HK-2 (cell line): ENCODE measurements at regions not wholly inside any gene's neighbourhood (a gene's known extent, or its start where the extent isn't known, plus 50 kb on each side); places are given as distances from the start of the nearest gene placed in this dataset.
"Not testable (repeated sequence)": the region's sequence is repeated elsewhere in the genome, so short reads cannot be mapped to it uniquely, and the experiment has no call there.

ENCODE experiments used
- DNase-seq: peaks from one replicate; pipeline ENCODE4 v3.0.0-alpha.2; 2018; ENCODE audit not compliant: unreplicated experiment

- no peak for DNase-seq
These were observed 222.4 kb downstream of the ANTXR2 start for GRCh38 chr4:79850626-79851025.

DNA sequence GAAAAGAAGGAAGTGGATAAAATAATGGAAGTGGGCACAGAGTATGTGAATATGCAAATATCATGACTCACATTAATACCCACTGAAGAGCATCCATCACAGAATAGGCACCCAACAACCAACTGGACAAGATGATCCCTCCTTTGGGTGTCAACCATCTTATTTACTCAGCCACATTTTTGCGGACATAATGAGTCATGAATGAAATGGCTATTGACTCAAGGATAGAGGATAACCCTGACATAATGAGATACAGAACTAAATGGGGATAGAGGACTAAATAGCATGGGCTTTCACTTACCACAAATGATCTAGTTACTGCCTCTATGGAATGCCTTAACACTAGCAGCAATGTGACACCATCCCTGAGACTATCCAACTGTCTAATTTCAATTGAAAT, 224.7 kb downstream of the ANTXR2 start:
- DNase-seq = no peak

- no peak for DNase-seq
These were observed 225.6 kb downstream of the ANTXR2 start for GRCh38 chr4:79847411-79847810.

GRCh38 chr4:79842162-79842561, 230.9 kb downstream of the ANTXR2 start:
- DNase-seq = no peak

DNA sequence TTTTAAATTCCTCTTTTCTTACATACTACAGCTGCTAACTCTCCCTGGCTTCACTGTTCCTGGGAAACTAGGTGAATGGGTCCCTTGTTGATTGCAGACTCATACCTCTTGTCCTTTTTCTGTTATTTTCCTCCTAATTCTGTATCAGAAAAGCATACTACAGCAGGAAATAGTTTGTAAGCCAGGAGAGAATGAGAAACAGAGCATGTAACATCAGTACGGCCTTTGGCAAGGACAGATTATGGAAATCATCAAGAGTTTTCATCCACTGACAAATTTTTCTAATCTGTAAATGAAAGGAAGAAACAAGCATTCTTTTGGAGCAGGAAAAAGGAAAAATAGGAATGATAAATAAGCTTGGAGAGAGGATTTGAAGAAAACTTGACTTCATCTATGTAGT, 239.2 kb downstream of the ANTXR2 start:
- no peak for DNase-seq

- DNase-seq = no peak
These were observed 241.1 kb downstream of the ANTXR2 start for GRCh38 chr4:79831701-79832514.

DNA sequence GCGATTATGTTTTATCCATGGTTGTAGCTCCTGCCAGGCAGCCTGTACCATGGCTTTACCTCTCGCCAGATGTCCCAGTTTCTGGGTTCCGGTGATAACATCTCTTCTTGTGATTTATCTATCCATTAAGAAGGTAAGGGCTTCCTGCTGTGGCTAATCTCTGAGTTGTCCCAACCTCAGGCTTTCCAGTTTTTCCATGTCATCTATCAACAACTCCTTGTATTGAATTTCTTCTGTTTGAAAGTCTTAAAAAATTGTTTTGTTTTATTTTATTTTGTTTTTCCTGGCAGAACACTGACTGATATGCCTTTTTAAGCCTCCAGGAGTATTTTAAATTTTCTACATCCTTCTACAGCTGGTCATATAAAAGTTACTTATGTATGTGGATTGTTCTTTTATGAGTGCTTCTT, 241.9 kb downstream of the ANTXR2 start:
- DNase-seq = no peak

DNA sequence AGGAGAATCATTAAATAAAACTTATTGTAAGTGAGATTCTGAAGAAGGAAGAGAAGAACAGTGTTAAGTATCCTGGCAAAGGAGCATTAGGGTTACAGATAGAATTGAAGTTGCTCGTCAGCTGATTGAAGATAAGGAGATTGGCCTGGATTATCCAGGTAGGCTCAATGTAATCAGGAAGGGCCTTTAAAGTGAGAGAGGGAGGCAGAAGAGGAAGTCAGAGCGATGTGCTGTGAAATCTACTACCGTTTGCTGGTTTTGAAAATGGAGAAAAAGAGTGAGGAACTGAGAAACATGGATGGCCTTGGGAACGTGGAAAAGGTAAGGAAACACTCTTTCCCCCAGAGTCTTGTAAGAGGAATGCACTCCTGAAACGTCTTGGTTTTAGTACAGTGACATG, 245.7 kb downstream of the ANTXR2 start:
- DNase-seq = no peak

GRCh38 chr4:79823148-79823763, 249.8 kb downstream of the ANTXR2 start:
- no peak for DNase-seq

DNA sequence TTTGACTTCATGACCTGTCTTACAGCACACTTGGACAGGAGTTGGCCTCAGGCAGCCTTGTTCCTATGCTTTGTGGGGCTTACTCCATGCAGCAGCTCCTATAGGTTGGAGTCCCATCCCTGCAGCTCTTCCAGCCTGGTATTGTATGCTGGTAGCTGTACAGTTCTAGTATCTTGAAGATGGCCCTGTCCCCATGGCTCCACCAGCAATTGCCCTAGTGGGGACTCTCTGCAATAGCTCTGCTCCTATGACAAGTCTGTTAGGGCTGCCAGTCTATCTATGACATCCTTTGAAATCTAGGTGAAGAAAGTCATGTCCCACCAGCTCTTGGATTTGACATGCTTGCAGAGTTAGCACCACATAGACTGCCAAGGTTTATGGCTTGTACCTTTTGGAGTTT, 252.6 kb downstream of the ANTXR2 start:
- DNase-seq = no peak

- not testable (repeated sequence) for DNase-seq
These were observed 265.1 kb downstream of the ANTXR2 start for GRCh38 chr4:79807933-79808332.

- no peak for DNase-seq
These were observed 275.0 kb downstream of the ANTXR2 start for GRCh38 chr4:79798047-79798446.

DNA sequence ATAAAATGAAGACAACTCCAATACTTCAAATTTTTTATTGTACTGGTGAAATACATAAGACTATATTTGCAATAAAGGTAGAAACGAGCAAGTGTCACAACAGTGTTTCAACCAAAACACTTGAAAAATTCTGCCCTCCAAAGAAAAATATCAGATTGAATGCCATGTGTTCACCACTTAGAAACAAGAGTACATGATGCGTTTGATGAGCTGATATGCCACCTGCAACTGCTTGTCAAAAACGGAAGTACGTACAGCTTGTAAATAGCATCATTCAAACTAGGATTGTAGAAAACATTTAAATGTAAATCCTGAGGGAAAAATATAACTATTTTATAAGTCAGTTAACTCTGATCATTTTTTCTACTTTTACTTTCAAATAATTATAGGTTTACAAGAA, 276.1 kb downstream of the ANTXR2 start:
- DNase-seq = no peak

DNA sequence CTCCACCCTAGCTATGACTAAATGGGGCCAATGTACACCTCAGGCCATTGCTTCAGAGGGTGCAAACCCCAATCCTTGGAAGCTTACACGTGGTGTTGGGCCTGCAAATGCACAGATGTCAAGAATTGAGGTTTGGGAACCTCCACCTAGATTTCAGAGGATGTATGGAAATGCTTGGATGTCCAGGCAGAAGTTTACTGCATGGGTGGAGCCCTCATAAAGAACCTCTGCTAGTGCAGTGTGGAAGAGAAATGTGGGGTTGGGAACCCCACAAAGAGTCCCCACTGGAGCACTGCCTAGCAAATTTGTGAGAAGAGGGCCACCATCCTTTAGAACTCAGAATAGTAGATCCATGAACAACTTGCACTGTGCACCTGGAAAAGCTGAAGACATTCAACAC, 284.1 kb downstream of the ANTXR2 start:
- no peak for DNase-seq

DNA sequence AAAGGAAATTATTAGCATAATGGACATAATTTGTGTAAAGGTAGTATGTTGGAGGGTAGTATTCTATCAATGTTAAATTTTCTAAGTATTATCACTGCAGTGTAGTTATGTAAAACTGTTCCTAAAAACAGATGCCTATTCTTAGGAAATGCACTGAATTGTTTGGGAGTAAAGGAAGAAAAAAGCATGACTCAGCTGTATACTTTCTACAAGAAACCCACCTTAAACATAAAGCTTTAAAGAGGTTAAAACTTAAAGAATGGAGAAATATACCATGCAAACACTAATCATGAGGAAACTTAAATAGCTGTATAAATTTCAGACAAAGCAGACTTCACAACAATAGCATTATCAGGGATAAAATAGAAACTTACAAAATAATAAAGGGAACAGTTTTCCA, 292.9 kb downstream of the ANTXR2 start:
- DNase-seq = no peak

GRCh38 chr4:79772510-79772909, 300.5 kb downstream of the ANTXR2 start:
- DNase-seq = no peak

- no peak for DNase-seq
These were observed 308.9 kb downstream of the ANTXR2 start for GRCh38 chr4:79764120-79764519.

DNA sequence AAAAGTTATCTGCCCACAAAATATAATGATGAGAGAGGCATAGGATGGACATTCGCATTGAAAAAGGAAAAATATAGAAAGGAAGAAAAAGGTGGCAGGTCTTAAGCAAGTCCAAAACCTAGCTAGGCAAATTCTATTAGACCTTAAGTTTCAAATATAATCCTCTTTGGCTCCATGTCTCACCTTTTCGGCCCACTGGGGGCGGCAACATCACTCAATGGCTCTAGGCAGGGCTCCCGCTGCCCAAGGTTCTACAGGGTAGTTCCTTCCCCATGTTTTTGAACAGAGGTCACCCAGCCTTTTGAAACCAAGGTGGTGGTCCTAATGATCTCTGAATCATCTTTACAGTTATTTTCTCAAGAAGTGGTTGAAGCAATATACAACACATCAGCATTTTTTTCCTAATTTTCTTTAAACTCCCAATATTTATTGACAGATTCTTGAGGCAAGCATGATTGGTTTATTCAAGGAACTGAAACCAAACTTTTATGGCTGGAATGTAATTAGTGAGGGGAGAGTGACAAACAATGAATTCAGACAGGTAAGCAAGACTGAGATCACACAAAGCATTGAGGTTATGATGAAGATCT, 309.4 kb downstream of the ANTXR2 start:
- no peak for DNase-seq

GRCh38 chr4:79759793-79760192, 313.2 kb downstream of the ANTXR2 start:
- DNase-seq = no peak

- DNase-seq = no peak
These were observed 315.4 kb downstream of the ANTXR2 start for GRCh38 chr4:79757600-79757999.

DNA sequence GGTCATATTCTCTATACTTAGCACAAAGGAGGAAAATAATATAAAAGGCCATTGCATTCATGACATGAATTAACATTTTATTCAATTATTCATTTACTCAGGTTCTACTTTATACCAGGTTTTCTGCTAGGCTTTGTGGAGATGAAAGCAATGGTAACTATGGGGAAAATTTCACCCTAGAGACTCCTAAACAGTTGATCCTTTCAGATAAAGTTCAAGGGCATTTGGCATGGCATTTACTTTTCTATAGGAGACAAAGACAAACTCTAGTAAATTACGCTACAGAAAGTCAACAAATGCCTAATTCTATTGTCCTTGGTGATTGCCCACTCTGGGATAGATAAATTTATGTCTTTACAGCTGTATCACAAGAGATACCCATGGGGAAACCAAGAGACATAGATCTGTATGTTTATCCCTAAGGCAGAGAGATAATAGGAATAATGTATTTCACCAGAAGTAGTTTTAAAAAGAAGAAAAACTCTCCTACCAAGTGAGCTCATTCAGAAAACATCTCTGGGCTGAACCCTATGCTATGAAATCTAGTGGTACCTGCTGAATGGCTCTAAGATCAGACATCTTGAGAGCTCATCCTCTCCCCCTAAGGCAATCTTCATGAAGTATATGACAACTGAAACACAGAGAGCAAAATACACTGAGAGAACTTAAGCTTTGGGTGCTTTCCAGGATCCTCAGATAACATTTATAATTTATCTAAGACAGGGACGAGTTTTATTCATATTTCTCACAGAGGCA, 316.7 kb downstream of the ANTXR2 start:
- no peak for DNase-seq

DNA sequence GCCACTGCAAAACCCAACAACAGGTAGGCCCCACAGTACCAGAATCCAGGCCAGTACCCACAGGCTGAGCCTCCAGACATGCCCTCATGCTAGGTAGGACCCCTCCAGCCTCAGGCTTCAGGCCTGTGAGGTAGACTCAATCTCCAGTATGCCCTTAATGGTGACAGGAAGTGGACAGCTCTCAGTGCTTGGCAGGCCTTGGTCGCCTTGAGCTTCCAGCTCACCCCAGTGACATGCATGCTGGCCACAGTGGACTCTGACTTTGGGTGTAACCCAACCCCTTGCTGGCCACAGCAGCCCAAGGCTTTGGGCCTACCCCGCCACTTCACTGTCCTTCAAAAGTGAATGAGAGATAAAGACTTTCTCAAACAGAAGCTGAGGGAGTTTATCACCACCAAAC, 324.2 kb downstream of the ANTXR2 start:
- no peak for DNase-seq
